ENCODE measurements at regions not wholly inside any gene's neighbourhood (a gene's known extent, or its start where the extent isn't known, plus 50 kb on each side); places are given as distances from the start of the nearest gene placed in this dataset.

- no peaks in the 10 kb centered on the region for H3K23me2 ChIP-seq (ENCODE audit: insufficient read length, low read depth, low read length, poor library complexity, severe bottlenecking)
These were observed 417.6 kb upstream of the ZFP42 start for GRCh38 chr4:187577941-187578480.

More at GRCh38 chr4:187577941-187578480, 417.6 kb upstream of the ZFP42 start:
- H2BK20ac ChIP-seq (ENCODE audit: low read depth, low read length, poor library complexity, severe bottlenecking) = no peak overlapping the region
- H3K27me3 ChIP-seq (ENCODE audit: insufficient read depth, low read length) = no peaks in the 10 kb centered on the region
- no peak for TF ChIP-seq CTCF (conservative IDR thresholded peaks at IDR 0.05)
- H2AK5ac ChIP-seq (ENCODE audit: insufficient read length, low read length) = no peak overlapping the region
- 0 out of 2 replicates have a peak, but pooled peaks cover 2% of the 10 kb centered on the region for H3K79me2 ChIP-seq (ENCODE audit: insufficient read depth, low read length)
- H4K91ac ChIP-seq (ENCODE audit: insufficient read length, low read depth, low read length) = no peak overlapping the region
- no peak overlapping the region for H3K9ac ChIP-seq (ENCODE audit: extremely low read depth, insufficient read length, low read length)
- Mint-ChIP-seq H3K4me3 (no peak overlapping the region), H3K27me3 (ENCODE audit: low read depth) (no peaks in the 10 kb centered on the region), H3K4me1 (no peaks in the 10 kb centered on the region), H3K9me3 (no peaks in the 10 kb centered on the region), H3K36me3 (ENCODE audit: insufficient read depth in 1 of 3, low read depth in 3 of 3) (no peaks in the 10 kb centered on the region), H3K27ac (peak overlapping the region in 1 of 3 experiments; percentile 35; a peak in 1 of 7 replicates)
- no peak overlapping the region for H3K4me2 ChIP-seq (ENCODE audit: insufficient read depth, insufficient read length, low read length)
- H3K79me1 ChIP-seq (ENCODE audit: insufficient read depth, low read depth, low read length, poor library complexity, severe bottlenecking) = no peaks in the 10 kb centered on the region
- no peak overlapping the region for H3T11ph ChIP-seq (ENCODE audit: low read length)
- no peak overlapping the region for H3K27ac ChIP-seq (ENCODE audit: insufficient read length, low read depth, low read length)
- no peak overlapping the region for H4K5ac ChIP-seq (ENCODE audit: insufficient read length, low read depth, low read length)
- no peak for DNase-seq
- no peak overlapping the region for H3K4ac ChIP-seq (ENCODE audit: low read depth, low read length)
- H3K23ac ChIP-seq (ENCODE audit: insufficient read length, low read depth, low read length) = no peak overlapping the region
- H3K56ac ChIP-seq (ENCODE audit: insufficient read length, low read depth, low read length) = no peak overlapping the region
- H3K9me3 ChIP-seq (ENCODE audit: control insufficient read depth, low read depth, low read length) = no peaks in the 10 kb centered on the region
- H3K14ac ChIP-seq (ENCODE audit: insufficient read depth, low read length) = no peak overlapping the region
- H3K4me1 ChIP-seq (ENCODE audit: insufficient read depth, low read length) = no peaks in the 10 kb centered on the region
- H2AFZ ChIP-seq (ENCODE audit: low read length) = no peak overlapping the region
- no peak overlapping the region for H2BK12ac ChIP-seq (ENCODE audit: insufficient read length, low read depth, low read length)
- no peak overlapping the region for H4K8ac ChIP-seq (replicated peaks; ENCODE audit: insufficient read length, low read depth, low read length)
- H2BK15ac ChIP-seq (ENCODE audit: low read depth, low read length) = no peak overlapping the region
- no peak overlapping the region for H2BK120ac ChIP-seq (ENCODE audit: low read depth, low read length, poor library complexity, severe bottlenecking)
- no CpG with 5 or more reads among the region's 6 CpGs for WGBS (ENCODE audit: extremely low coverage, insufficient read length, low lambda C conversion rate)
- no peaks in the 10 kb centered on the region for H4K20me1 ChIP-seq (ENCODE audit: control insufficient read depth, insufficient read depth, insufficient read length)
- H2BK5ac ChIP-seq (ENCODE audit: insufficient read length, low read length) = no peak overlapping the region
- H3K18ac ChIP-seq (ENCODE audit: insufficient read length, low read depth, low read length) = no peak overlapping the region
